Activated CD4-positive, alpha-beta T cell treated with anti-CD3 and anti-CD28 coated beads, Interleukin-10, Interleukin-2, amounts not matched to agents 100 ng/mL and 50 ng/mL, durations not matched to agents 16 hours and 8 hours (primary cell): ENCODE measurements at regions not wholly inside any gene's neighbourhood (a gene's known extent, or its start where the extent isn't known, plus 50 kb on each side); places are given as distances from the start of the nearest gene placed in this dataset.

Experiments
- DNase-seq: peaks from one replicate; pipeline ENCODE4 v3.0.0-alpha.2; 2020

DNA sequence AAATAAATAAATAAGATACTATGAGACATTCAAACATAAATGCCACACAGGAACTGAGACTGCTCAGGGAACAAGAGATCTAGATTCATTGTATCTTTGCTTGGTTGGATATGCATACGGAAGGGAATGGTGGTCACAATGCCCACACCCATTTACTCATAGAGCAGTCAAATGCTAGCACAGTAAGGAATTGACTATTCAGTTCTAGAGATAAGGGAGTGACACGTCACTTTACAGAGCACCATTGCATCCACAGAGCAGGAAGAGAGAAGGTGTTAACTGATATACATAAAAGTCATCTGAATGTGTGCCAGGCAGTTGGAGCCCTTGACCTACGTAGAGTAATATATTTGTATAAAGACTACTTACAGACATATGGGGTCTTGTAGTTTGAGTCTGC is 530.0 kb upstream of the NOVA1 start:
- no peak for DNase-seq

DNA sequence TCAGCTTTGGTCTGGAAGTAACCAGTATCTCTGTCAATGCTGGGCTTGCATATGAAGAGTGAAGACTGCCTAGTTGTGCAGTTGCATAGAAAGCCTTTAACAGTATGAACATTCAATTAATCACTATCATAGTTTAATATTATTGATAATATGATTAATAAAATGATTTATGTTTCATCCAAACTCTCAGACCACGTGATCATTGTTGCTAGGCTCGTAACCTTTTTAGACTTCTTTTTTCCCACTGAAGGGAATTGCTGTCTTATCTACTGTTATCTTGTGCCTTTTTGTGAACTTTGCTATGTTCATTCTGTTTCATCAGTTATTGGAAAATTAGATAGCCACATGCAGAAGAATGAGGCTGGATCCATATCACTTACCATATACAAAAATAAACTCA is 536.4 kb upstream of the NOVA1 start:
- DNase-seq: no peak

- no peak for DNase-seq
Measured at GRCh38 chr14:27145170-27145569, 547.3 kb upstream of the NOVA1 start.

DNA sequence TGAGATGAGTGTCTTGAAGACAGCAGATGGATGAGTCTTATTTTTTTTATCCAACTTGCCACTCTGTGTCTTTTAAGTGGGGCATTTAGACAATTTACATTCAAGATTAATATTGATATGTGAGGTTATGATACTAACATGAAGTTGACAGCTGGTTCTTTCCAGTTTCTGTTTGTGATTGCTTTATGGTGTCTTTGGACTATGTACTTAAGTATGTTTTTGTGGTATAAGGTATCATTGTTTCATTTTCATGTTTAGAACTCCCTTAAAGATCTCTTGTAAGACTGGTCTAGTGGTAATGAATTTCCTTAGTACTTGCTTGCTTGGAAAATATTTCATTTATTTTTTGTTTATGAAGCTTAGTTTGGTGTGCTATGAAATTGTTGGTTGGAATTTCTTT is 550.3 kb upstream of the NOVA1 start:
- no peak for DNase-seq

GRCh38 chr14:27164139-27164538 is 566.3 kb upstream of the NOVA1 start:
- no peak for DNase-seq

DNA sequence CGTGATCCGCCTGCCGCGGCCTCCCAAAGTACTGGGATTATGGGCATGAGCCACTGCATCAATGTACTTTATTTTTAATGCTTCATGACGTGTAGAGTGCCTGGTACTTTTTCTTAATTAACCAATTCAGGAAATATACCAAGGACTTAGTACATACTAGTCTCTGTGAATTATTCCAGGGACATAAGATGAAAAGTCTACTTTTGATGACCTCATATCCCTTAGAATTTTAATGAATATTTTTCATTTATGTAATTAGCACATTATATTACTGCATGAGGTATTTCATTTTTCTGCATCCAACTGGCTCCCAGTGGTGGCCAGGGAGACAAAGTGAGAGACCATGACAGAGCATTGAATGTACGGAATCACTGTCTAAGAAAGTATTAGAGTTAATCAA is 577.7 kb upstream of the NOVA1 start:
- DNase-seq: no peak

DNA sequence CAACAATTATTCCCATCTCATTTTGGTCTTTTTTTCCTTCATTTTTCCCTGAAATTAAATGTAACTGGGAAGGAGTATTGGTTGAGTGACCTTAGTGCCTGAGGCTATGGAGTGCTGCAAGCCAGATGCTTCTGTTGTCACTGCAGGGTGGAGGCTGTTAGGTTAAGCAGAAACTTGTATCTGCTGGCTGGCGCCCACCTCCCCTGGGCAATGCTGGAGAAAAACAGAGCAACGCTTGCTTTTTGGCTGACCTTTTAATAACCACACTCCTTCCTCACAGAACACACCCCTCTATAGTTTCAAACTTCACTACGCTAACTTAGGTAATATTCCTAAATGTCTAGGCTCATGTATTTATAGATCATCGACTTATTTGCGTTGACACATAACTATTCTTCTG is 583.5 kb upstream of the NOVA1 start:
- no peak for DNase-seq

- no peak for DNase-seq
Measured at GRCh38 chr14:27184427-27184826, 586.6 kb upstream of the NOVA1 start.

DNA sequence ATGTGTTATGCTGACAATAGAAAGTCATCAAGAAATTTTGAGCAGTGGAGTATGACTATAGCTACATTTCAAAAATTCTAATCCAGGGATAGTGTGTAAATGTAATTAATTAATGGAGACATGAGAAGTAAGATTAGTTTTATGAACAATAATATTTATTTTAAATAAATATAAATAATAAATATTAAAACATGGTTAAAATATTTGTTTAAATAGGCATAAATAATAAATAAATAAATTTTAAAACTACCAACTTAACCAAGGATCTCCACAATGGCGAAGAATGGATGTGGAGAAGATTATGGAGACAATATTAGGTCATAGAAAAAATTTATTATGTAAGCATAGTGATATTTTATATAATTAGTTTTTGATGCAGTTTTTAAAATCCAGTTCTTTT is 588.2 kb upstream of the NOVA1 start:
- DNase-seq: no peak

DNA sequence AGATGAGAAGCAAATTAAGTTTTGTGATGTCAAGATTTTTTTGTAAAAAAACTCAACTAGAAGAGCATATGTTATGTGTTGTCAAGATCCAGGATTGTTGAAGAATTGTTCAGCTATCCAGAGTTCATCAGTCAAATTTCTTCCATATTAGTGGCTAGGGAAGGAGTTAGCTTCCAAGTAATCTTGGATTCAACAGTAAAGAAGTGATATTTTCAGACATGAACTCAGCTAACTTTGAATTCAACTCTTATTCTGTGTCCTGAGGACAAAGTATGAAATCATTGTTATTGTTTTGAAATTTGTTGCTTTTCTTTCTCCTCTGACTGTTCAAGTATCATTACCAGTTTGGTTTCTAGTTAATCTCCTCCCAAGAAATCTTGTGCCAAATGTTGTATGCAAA is 589.3 kb upstream of the NOVA1 start:
- no peak for DNase-seq

DNA sequence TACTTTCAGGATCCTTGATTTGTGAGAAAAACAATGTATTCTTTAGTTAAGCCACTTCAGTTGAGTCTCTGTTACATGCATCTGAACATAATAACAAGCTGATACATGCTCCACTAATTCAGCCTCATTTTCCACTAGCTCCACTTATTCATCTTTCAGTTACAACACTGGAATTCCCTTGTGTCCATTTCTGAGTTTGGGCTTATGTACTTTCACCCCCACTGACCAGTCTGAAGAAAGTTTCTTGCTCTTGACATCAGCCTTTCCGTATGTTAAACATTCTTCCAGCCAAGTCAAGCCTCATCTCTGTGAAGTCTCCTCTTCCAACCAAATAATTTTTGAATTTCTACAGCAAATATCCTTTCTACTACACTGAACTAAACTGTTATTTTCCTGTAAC is 592.5 kb upstream of the NOVA1 start:
- no peak for DNase-seq

GRCh38 chr14:27199272-27199671 is 601.4 kb upstream of the NOVA1 start:
- DNase-seq: no peak

GRCh38 chr14:27205036-27205435 is 607.2 kb upstream of the NOVA1 start:
- DNase-seq: no peak

- no peak for DNase-seq
Measured at GRCh38 chr14:27211741-27212140, 613.9 kb upstream of the NOVA1 start.

DNA sequence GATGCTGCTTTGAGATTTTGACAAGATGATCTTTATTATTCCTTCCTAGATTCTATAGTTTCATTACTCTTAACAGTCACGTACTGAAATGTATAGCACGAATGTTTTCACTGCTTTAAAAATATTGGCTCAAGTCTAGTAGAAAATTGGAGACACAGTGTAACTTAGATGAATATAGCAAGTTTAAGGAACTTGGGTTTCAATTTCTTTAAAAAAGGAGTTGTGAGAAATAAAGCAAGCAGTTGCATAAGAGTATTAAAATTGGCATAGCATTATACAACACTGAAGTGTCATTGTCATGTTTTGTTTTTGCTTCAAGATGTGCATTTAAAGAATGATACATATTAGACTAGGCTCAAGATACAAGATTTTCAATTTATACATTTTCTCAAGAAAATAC is 624.8 kb upstream of the NOVA1 start:
- no peak for DNase-seq

DNA sequence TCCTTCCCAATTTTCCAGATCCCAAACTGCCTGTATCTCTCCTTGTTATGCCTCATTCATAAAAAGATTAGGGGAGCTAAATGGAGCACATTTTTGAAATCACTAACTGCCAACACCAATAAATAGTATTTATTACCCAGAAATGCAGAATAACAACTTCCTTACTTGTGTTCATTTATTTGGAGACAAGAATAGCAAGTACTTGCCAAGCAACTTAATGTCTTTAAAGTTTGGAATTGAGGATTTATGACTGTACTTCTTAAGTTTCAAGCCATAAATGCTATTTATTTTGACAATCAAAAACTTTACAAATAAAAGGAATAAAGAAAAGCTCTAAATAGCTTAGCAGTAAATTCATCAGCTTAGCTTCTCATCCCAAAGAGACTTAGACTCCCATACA is 626.1 kb upstream of the NOVA1 start:
- no peak for DNase-seq

- no peak for DNase-seq
Measured at GRCh38 chr14:27228053-27228452, 630.2 kb upstream of the NOVA1 start.

- DNase-seq: no peak
Measured at GRCh38 chr14:27234331-27234730, 636.5 kb upstream of the NOVA1 start.

DNA sequence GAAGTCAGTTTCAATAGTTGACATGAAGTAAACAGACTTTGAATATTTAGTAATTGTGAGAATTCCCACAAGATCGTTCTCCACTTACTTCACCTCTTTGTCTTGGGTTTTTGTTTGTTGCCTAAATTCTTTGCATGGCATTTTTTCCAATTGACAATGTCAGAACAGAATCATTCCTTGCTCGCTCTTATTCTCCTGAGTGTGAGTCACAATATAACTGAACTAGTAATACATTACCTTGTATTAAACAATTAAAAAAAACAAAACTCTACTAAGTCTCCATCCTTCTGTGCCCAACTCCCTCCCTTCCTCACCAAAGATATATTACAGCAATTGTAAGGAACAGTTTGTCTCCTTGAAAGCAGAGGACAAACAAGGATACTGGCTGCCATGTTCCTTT is 638.8 kb upstream of the NOVA1 start:
- no peak for DNase-seq

DNA sequence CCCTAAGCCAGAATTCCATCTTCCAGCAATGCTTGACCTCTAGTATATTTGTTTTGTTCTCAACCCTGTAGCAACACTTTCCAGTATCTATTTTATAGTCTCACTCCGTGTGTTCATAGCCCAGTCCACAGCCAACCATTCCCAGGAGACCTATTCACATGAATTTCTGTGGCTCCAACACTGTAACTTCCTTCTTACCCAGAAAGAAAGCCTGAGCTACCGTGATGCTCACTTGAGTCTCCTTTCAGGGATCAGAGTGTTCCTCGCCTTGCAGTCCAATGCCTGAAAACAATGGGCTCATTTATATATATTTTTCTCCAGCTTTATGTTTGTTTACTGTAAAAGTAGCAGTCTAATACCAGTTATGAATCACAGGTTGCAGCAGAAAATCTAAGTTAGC is 645.0 kb upstream of the NOVA1 start:
- no peak for DNase-seq

DNA sequence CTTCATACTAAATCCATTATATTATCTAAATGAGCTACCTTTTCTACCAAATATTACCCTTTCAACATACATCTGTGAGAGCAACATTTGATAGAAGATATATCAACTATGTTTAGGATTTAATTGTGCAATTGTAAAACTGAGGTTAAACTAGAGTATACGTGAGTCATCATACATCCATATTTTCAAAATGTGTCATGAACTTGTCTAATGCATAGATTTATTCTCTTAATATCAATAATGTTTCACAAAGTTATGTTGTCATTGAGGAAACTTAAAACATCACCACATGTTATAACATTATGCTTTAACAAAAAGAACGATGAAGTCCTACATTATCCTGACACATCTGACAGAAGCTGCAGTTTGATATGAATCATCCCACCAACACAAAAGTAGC is 645.5 kb upstream of the NOVA1 start:
- DNase-seq: no peak

GRCh38 chr14:27245947-27246346 is 648.1 kb upstream of the NOVA1 start:
- DNase-seq: no peak

DNA sequence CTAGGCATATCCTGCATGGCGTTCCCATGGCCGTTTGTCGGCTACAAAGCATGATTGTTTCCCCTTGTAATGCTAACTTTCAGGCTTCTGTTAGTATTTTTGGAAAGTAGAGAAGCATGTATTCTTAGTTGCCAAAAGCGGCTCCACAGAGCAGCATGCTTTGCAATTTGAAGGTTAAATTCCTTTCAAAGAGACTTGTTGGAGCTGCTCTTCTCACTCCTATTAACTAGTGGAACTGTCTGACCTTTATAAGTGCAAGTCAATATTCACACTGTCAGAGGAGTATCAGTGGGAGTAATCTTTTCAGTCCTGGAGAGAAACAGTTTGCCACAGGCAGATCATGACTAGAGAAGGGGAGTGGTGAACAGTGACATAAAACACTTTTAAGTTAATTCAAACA is 656.1 kb upstream of the NOVA1 start:
- no peak for DNase-seq

DNA sequence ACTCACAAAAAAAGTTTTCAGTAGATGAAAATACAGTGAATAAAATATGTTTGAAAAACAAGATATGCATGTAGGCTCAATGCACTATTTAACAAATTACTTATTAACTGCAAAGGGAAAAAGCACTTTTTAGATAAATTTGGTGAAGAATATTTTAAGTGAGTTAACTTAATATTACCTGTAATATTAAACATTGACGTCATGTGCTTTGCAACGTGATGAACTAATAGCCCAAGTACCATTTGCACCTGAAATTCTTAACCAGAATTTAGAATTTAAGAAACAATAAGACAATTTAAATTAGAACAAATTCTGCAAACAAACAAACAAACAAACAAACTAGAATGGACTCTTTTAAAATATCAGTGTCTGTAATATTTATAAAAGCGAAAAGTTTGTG is 659.0 kb upstream of the NOVA1 start:
- DNase-seq: no peak

- no peak for DNase-seq
Measured at GRCh38 chr14:27267876-27268275, 670.0 kb upstream of the NOVA1 start.

DNA sequence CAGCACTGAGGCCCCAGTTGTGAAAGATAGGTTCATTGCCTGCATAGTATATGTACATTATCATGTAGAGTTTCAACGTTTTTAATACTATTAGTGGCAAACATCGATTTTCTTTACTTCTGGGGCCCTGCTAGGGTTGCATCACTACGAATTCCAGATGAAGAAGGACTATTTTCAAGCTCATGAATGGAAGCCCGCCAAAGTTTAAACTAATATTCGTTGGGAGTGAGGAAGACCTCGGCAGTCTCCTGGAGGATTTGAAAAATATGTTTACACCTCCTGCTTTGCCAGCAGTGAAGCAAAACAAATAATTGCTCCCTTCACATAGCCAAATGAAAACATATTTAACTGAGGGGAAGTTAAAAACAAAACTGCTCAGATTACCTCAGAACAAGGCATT is 672.9 kb upstream of the NOVA1 start:
- DNase-seq: no peak
